B cell (primary cell): ENCODE measurements at regions not wholly inside any gene's neighbourhood (a gene's known extent, or its start where the extent isn't known, plus 50 kb on each side); places are given as distances from the start of the nearest gene placed in this dataset.

Source experiments
- ATAC-seq: fragments of 200-7000 bp; cut with Tn5 transposase; one replicate; pipeline ENCODE4 v1.10.0; 2021; ENCODE audit warnings: low read depth, mild to moderate bottlenecking, moderate number of reproducible peaks, moderate library complexity
- CTCF ChIA-PET: fragments of 350-600 bp; sonication (Branson Sonifier 250); formaldehyde crosslinking; loops from one replicate; lab custom pipeline; 2021; ENCODE audit warnings: antibody characterized with exemption, inconsistent platforms; lab: Charles Lee
- POLR2A ChIA-PET: fragments of 350-600 bp; sonication (Branson Sonifier 250); formaldehyde crosslinking; loops from one replicate; lab custom pipeline; 2021; ENCODE audit warnings: antibody characterized with exemption; lab: Charles Lee
- DNase-seq: peaks from one replicate; pipeline ENCODE4 v3.0.0; 2013
- H2AFZ ChIP-seq: 2 replicates; pipeline ENCODE4 v1.6.1; 2012; ENCODE audit warnings: mild to moderate bottlenecking, low read depth, low read length; ENCODE audit not compliant: insufficient read depth, poor library complexity, severe bottlenecking
- H3K27ac ChIP-seq, 2 donors: 1 replicate in 1 of 2; 2 replicates in 1 of 2; pipeline ENCODE4 v1.5.1; 2012 to 2013; ENCODE audit warnings: low read length in 2 of 2, mild to moderate bottlenecking in 2 of 2, moderate library complexity in 1 of 2
- H3K27me3 ChIP-seq, 4 experiments: fragments of 200-600 bp in 1 of 4; sonication (generic) in 1 of 4; replicated peaks in 1 of 4; 1 replicate in 2 of 4; 2 replicates in 2 of 4; pipeline versions ENCODE4 v1.6.1 to v1.7.0; 2013 to 2016; ENCODE audit warnings: low read length in 3 of 4, mild to moderate bottlenecking in 2 of 4, mixed read lengths in 1 of 4, moderate library complexity in 1 of 4; ENCODE audit not compliant: insufficient read depth in 4 of 4, control insufficient read depth in 3 of 4; ENCODE audit errors: control extremely low read depth in 1 of 4
- H3K36me3 ChIP-seq, 2 experiments: replicated peaks in 1 of 2; 1 replicate in 1 of 2; 2 replicates in 1 of 2; pipeline versions ENCODE4 v1.6.1 to v1.7.1; 2013; ENCODE audit warnings: low read length in 1 of 2; ENCODE audit not compliant: insufficient read depth in 2 of 2, control insufficient read depth in 1 of 2; ENCODE audit errors: control extremely low read depth in 1 of 2, extremely low read depth in 1 of 2
- H3K4me1 ChIP-seq, 2 donors: fragments of 200-600 bp in 1 of 2; sonication (generic) in 1 of 2; 1 replicate in 1 of 2; 2 replicates in 1 of 2; pipeline versions ENCODE4 v1.5.1 to v1.6.1; 2013 to 2017; ENCODE audit warnings: low read length in 2 of 2; ENCODE audit not compliant: control insufficient read depth in 2 of 2, insufficient read depth in 2 of 2
- H3K4me2 ChIP-seq: replicated peaks from 2 replicates; pipeline ENCODE3; 2012; ENCODE audit warnings: mild to moderate bottlenecking, low read depth, low read length; ENCODE audit not compliant: poor library complexity, severe bottlenecking
- H3K4me3 ChIP-seq, 5 experiments: fragments of 200-600 bp in 1 of 5; sonication (generic) in 1 of 5; 1 replicate in 3 of 5; 2 replicates in 2 of 5; pipeline versions ENCODE4 v1.5.1 to v1.7.0; 2011 to 2016; ENCODE audit warnings: low read length in 4 of 5, mild to moderate bottlenecking in 4 of 5, low read depth in 2 of 5, control low read depth in 1 of 5, moderate library complexity in 1 of 5; ENCODE audit not compliant: insufficient read depth in 1 of 5; ENCODE audit errors: control extremely low read depth in 1 of 5, extremely low read depth in 1 of 5
- H3K79me2 ChIP-seq: fragments of 200-600 bp; sonication (generic); one replicate; pipeline ENCODE4 v1.6.0; 2016; ENCODE audit warnings: low read length; ENCODE audit not compliant: control insufficient read depth, insufficient read depth
- H3K9ac ChIP-seq: fragments of 200-600 bp; sonication (generic); 2 replicates; pipeline ENCODE4 v1.6.1; 2017; ENCODE audit warnings: mild to moderate bottlenecking, low read length, moderate library complexity
- H3K9me3 ChIP-seq, 3 donors: one replicate each; pipeline versions ENCODE4 v1.6.1 to v1.7.1; 2013; ENCODE audit warnings: low read length in 2 of 3; ENCODE audit not compliant: control insufficient read depth in 2 of 3, insufficient read depth in 1 of 3; ENCODE audit errors: control extremely low read depth in 1 of 3
- H4K20me1 ChIP-seq: 2 replicates; pipeline ENCODE4 v1.6.0; 2012; ENCODE audit warnings: mild to moderate bottlenecking, low read length; ENCODE audit not compliant: insufficient read depth, control insufficient read depth, poor library complexity, severe bottlenecking
- H3K27ac Mint-ChIP-seq: one replicate; pipeline ENCODE4 v1.8.0; 2021; ENCODE audit warnings: mixed read lengths
- H3K27me3 Mint-ChIP-seq: one replicate; pipeline ENCODE4 v1.8.0; 2021; ENCODE audit warnings: mixed read lengths
- H3K4me1 Mint-ChIP-seq: one replicate; pipeline ENCODE4 v1.8.0; 2021; ENCODE audit warnings: mixed read lengths
- H3K4me3 Mint-ChIP-seq: one replicate; pipeline ENCODE4 v1.8.0; 2021; ENCODE audit warnings: mixed read lengths
- H3K9me3 Mint-ChIP-seq: one replicate; pipeline ENCODE4 v1.8.0; 2022; ENCODE audit warnings: mixed read lengths; ENCODE audit not compliant: insufficient read depth
- CTCF ChIP-seq: fragments of 200-600 bp; IDR thresholded peaks from one replicate; pipeline ENCODE4 v1.8.0; 2022; ENCODE audit warnings: antibody characterized with exemption, mild to moderate bottlenecking
- EZH2 ChIP-seq: IDR thresholded peaks from 2 replicates; pipeline ENCODE4 v1.6.1; 2012; ENCODE audit warnings: borderline replicate concordance, low read depth, mild to moderate bottlenecking, moderate library complexity, low read length; ENCODE audit not compliant: insufficient read depth, poor library complexity, severe bottlenecking
- WGBS: methylation state at CpG from one replicate; pipeline ENCODE4 v1.1.5; 2013; ENCODE audit warnings: missing lambda C conversion rate; ENCODE audit not compliant: insufficient coverage; 5-methylcytosine and 5-hydroxymethylcytosine counted together
- intact Hi-C: fragments of 100-400 bp; cut with micrococcal nuclease; formaldehyde crosslinking; loops from one replicate; pipeline ENCODE4 v1.10.0; 2022

GRCh38 chr6:15888798-15889772 lies 226.3 kb upstream of the DTNBP1 start:
- POLR2A ChIA-PET: no interaction called here
- Histone ChIP-seq H3K4me1 (peaks cover 28% of the 10 kb centered on the region in 2 donors), H3K79me2 (no peaks in the 10 kb centered on the region), H4K20me1 (no peaks in the 10 kb centered on the region), H2AFZ (no peak overlapping the region), H3K9ac (no peak overlapping the region), H3K27ac (no peak overlapping the region), H3K4me3 (no peak overlapping the region), H3K4me2 (no peak overlapping the region), H3K36me3 (no peaks in the 10 kb centered on the region), H3K27me3 (no peaks in the 10 kb centered on the region), H3K9me3 (peaks cover 2 to 10% (median 5%) of the 10 kb centered on the region in 3 donors)
- TF ChIP-seq CTCF (no peak), EZH2 (no peak)
- ATAC-seq (no peak), DNase-seq (no peak)
- H3K9me3 Mint-ChIP-seq: no peaks in the 10 kb centered on the region
- no peak overlapping the region for H3K27ac Mint-ChIP-seq
- no peak overlapping the region for H3K4me3 Mint-ChIP-seq
- CTCF ChIA-PET: interaction anchor here (1.0 kb wide), 1 partner anchor 240 kb away, joined by 3 read pairs; the partner anchor contains the start of gene MYLIP
- intact Hi-C loops: no loop called here
- H3K4me1 Mint-ChIP-seq: peaks cover 22% of the 10 kb centered on the region
- no peaks in the 10 kb centered on the region for H3K27me3 Mint-ChIP-seq
- 100% methylated on average over 9 of the region's 10 CpGs for WGBS
